ENCODE measurements at regions not wholly inside any gene's neighbourhood (a gene's known extent, or its start where the extent isn't known, plus 50 kb on each side); places are given as distances from the start of the nearest gene placed in this dataset.

DNA sequence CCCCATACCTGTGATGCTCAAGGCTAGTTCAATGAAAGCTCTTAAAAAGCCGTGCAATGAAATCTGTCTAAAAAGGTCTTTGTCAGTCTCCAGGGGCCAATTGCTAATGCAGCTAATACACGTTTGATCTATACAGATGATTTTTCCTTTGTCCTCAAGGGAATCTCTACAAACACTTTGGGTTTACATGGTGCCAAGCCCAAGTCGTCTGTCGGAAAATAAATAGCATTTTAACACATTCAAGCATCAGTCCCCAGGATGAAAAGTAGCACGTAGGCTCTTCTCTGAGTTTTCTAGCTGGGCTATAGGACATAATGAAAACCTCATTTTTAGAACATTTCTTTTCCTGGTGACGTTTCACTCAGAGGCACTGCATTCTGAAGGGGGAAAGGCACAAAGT lies 477.4 kb upstream of the WWC1 start:
- Histone ChIP-seq H3K9ac (ENCODE audit: insufficient read length) (no peak overlapping the region), H3K27ac (no peak overlapping the region), H3K4me3 (no peak overlapping the region), H3K36me3 (ENCODE audit: insufficient read depth, low read length) (no peaks in the 10 kb centered on the region), H3K9me3 (ENCODE audit: low read depth, low read length) (no peaks in the 10 kb centered on the region)
- DNase-seq (ENCODE audit: low read depth, low spot score): no peak
- TF ChIP-seq FOXP2 (optimal IDR thresholded peaks at IDR 0.05; ENCODE audit: control extremely low read depth, extremely low read length, insufficient read depth): no peak
- no peak for TF ChIP-seq EZH2 (IDR thresholded peaks at IDR 0.05)
- no peak for TF ChIP-seq POLR2AphosphoS5 (IDR thresholded peaks at IDR 0.05; ENCODE audit: borderline replicate concordance, low read depth, low read length)

DNA sequence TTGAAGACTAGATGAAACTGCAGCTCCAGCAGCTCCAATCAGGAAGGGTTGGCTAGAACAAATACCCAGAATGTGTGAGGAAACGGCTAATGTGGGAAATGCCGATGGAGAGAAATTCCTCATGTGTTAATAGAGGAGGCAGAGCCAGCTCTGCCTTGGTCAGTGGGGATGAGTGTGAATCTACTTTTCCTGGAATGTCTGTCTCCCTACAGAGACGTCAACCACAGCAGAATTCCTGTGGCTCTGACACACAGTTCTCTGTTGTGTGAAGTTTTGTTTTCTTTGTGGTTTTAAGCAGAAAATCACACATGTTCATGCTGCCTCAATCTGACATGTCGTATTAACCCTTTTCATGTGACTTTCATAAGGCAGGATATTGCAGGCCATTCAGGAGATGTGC lies 476.6 kb upstream of the WWC1 start:
- H3K9ac ChIP-seq (ENCODE audit: insufficient read length): no peak overlapping the region
- no peaks in the 10 kb centered on the region for H3K36me3 ChIP-seq (ENCODE audit: insufficient read depth, low read length)
- H3K27ac ChIP-seq: peak overlapping the region; percentile 91
- DNase-seq (ENCODE audit: low read depth, low spot score): no peak
- TF ChIP-seq EZH2 (IDR thresholded peaks at IDR 0.05) (no peak), FOXP2 (optimal IDR thresholded peaks at IDR 0.05; ENCODE audit: control extremely low read depth, extremely low read length, insufficient read depth) (no peak), POLR2AphosphoS5 (IDR thresholded peaks at IDR 0.05; ENCODE audit: borderline replicate concordance, low read depth, low read length) (no peak)
- peak overlapping the region; percentile 43; the same call in 1 of the 2 replicates for H3K4me3 ChIP-seq
- H3K9me3 ChIP-seq (ENCODE audit: low read depth, low read length): no peaks in the 10 kb centered on the region

DNA sequence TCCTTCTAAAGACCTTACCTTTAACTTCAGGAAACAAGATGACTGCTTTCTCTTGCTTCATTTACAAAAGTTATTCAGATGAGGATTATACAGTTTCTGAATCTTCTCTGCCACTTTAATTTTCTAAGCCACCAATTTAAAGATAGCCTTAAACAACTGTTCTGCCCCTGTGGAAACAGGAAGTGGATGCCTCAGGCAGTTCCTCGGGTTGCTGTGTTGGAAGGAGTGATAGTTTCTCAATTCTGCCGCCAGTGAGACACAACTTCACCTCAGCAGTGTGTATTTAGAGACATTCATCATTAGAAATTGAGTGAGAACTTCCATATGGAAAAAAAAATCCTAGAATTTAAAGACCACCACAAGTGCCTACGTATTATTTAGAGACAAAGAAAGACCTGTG lies 475.1 kb upstream of the WWC1 start:
- peak; percentile 98 for DNase-seq (ENCODE audit: low read depth, low spot score)
- H3K4me3 ChIP-seq: peak overlapping the region; percentile 59
- peak overlapping the region; percentile 91 for H3K27ac ChIP-seq
- no peak for TF ChIP-seq EZH2 (IDR thresholded peaks at IDR 0.05)
- TF ChIP-seq FOXP2 (optimal IDR thresholded peaks at IDR 0.05; ENCODE audit: control extremely low read depth, extremely low read length, insufficient read depth): peak; percentile 81
- H3K9ac ChIP-seq (ENCODE audit: insufficient read length): no peak overlapping the region
- H3K9me3 ChIP-seq (ENCODE audit: low read depth, low read length): no peaks in the 10 kb centered on the region
- no peaks in the 10 kb centered on the region for H3K36me3 ChIP-seq (ENCODE audit: insufficient read depth, low read length)

DNA sequence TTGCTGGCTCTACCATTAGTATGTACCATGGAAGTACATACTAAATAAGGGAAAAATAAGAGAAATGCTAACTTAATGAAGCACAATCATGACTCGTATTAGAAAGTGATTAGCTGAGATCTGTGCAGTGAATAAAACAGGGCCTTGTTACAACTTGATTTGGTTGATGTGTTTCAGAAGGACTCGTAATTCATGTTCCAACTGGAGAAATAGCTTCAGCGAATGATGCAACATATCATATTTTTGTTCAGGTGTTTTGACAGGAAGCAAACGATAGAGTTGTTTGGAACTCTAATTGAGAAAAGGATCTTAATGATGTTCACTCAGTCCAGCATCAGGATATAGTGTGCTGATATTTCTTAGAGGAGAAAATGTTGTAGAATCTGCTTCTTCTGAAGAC lies 474.6 kb upstream of the WWC1 start:
- DNase-seq (ENCODE audit: low read depth, low spot score): no peak
- H3K9me3 ChIP-seq (ENCODE audit: low read depth, low read length): no peaks in the 10 kb centered on the region
- H3K4me3 ChIP-seq: peak overlapping the region; percentile 59
- no peak overlapping the region for H3K9ac ChIP-seq (ENCODE audit: insufficient read length)
- H3K27ac ChIP-seq: peak overlapping the region; percentile 91
- TF ChIP-seq FOXP2 (optimal IDR thresholded peaks at IDR 0.05; ENCODE audit: control extremely low read depth, extremely low read length, insufficient read depth) (no peak), EZH2 (IDR thresholded peaks at IDR 0.05) (no peak), POLR2AphosphoS5 (IDR thresholded peaks at IDR 0.05; ENCODE audit: borderline replicate concordance, low read depth, low read length) (no peak)
- H3K36me3 ChIP-seq (ENCODE audit: insufficient read depth, low read length): no peaks in the 10 kb centered on the region

DNA sequence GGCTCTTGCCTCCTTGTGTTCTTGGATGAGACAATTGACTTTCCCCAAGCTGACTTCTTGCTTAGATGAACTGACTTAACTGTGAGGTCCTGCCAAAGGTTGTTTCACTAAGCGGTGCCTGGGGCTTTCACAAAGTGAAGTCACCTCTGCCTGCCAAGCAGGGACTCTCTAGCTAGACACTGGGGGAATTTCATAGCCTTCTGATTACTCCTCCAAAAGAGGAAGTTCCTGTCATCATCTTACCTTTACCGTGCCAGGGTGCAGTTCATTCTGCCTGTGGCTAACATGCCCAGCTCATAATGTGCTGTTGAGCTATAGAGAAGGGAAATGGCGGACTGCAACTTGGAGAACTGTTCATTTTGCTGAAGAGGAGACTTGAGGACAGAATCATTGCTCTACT lies 472.0 kb upstream of the WWC1 start:
- Histone ChIP-seq H3K36me3 (ENCODE audit: insufficient read depth, low read length) (no peaks in the 10 kb centered on the region), H3K27ac (no peak overlapping the region), H3K4me3 (no peak overlapping the region), H3K9ac (ENCODE audit: insufficient read length) (no peak overlapping the region), H3K9me3 (ENCODE audit: low read depth, low read length) (no peaks in the 10 kb centered on the region)
- no peak for TF ChIP-seq FOXP2 (optimal IDR thresholded peaks at IDR 0.05; ENCODE audit: control extremely low read depth, extremely low read length, insufficient read depth)
- TF ChIP-seq POLR2AphosphoS5 (IDR thresholded peaks at IDR 0.05; ENCODE audit: borderline replicate concordance, low read depth, low read length): no peak
- no peak for TF ChIP-seq EZH2 (IDR thresholded peaks at IDR 0.05)
- DNase-seq (ENCODE audit: low read depth, low spot score): no peak

DNA sequence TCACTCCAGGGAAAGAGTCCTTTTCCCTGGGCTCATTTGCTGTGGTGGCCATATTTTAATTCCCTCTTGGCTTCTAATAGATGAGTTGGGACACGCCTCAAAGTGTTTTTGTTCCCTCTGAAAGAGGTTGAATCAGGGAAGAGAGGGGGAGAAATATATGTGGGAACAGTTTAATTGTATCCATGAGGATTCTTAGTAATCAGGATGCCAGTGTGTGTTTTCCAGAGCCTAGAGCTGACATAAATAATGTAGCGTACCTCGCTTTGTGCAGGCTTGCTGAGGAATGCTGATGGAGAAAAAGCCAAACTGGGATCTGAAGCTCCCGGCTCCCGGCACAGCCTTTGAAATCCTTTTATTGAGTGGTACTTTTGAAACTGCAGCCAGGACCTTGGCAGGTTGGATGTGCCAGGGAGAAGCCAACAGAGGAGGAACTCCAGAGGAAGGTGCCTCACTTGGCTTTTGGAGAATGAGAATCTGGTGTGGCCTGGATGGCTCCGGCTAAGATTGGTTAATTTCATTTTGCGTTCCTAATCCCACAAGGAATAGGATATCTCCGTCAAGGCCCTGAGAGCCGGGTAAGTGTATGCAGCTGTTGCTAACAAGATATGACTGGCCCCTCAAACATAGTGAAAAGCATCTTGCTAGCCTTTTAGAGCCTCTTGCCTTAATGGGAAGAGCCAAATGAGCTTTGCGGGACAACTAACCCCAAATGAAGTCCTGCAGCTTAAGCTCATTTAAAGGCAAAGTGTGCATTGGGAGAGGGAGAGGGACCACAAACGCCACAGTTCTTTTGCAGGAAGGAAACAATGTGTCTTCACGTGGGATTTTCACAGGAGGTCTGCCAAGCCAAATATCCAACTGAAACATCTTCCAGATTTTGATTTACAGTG lies 471.1 kb upstream of the WWC1 start:
- H3K9me3 ChIP-seq (ENCODE audit: low read depth, low read length): no peaks in the 10 kb centered on the region
- no peak for DNase-seq (ENCODE audit: low read depth, low spot score)

DNA sequence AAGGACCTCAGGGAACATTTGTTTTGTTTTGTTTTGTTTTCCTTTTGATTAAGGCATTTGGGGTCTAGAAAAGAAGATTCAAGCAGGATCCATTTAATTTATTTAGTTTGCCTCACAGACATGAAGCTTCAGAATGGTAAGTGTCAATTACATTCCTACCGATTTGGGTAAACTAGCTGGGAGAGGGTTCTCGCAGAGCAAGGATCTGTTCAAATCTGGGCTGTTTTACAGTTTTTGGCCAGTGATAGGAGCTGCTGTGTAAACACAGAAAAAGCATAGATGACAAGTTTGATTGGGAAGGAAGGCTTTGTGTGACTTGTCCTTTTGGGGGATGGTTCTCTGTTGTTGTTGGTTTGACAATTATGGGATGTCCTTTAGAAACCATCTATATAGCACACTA lies 470.3 kb upstream of the WWC1 start:
- DNase-seq (ENCODE audit: low read depth, low spot score): no peak
- no peaks in the 10 kb centered on the region for H3K9me3 ChIP-seq (ENCODE audit: low read depth, low read length)
- TF ChIP-seq FOXP2 (optimal IDR thresholded peaks at IDR 0.05; ENCODE audit: control extremely low read depth, extremely low read length, insufficient read depth) (no peak), EZH2 (IDR thresholded peaks at IDR 0.05) (no peak), POLR2AphosphoS5 (IDR thresholded peaks at IDR 0.05; ENCODE audit: borderline replicate concordance, low read depth, low read length) (no peak)
- no peak overlapping the region for H3K4me3 ChIP-seq
- no peaks in the 10 kb centered on the region for H3K36me3 ChIP-seq (ENCODE audit: insufficient read depth, low read length)
- no peak overlapping the region for H3K9ac ChIP-seq (ENCODE audit: insufficient read length)
- H3K27ac ChIP-seq: no peak overlapping the region

More for the DNA sequence above, 471.1 kb upstream of the WWC1 start:
- Histone ChIP-seq H3K36me3 (ENCODE audit: insufficient read depth, low read length) (no peaks in the 10 kb centered on the region), H3K9ac (ENCODE audit: insufficient read length) (no peak overlapping the region), H3K27ac (no peak overlapping the region), H3K4me3 (no peak overlapping the region)
- no peak for TF ChIP-seq EZH2 (IDR thresholded peaks at IDR 0.05)
- no peak for TF ChIP-seq POLR2AphosphoS5 (IDR thresholded peaks at IDR 0.05; ENCODE audit: borderline replicate concordance, low read depth, low read length)
- no peak for TF ChIP-seq FOXP2 (optimal IDR thresholded peaks at IDR 0.05; ENCODE audit: control extremely low read depth, extremely low read length, insufficient read depth)

DNA sequence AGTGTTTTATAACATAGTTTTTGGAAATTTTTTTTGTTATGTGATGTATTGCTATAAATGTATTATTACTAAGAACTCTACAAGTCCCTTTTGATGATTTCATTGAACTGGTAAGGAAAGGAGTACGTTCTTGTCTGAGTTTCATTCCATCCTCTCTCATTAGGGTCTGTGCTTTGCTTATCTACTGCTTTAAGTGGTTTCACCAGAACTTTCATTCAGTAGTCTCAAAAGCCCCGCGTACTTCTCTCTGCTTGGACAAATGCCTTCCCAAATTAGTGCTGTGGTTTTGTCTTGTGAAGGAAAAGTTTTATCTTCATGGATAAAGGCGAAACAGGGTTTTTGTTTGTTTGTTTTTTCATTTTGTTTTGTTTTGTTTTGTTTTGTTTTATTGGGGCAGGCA lies 469.8 kb upstream of the WWC1 start:
- Histone ChIP-seq H3K9me3 (ENCODE audit: low read depth, low read length) (no peaks in the 10 kb centered on the region), H3K4me3 (no peak overlapping the region), H3K27ac (no peak overlapping the region), H3K9ac (ENCODE audit: insufficient read length) (no peak overlapping the region), H3K36me3 (ENCODE audit: insufficient read depth, low read length) (no peaks in the 10 kb centered on the region)
- no peak for DNase-seq (ENCODE audit: low read depth, low spot score)
- TF ChIP-seq POLR2AphosphoS5 (IDR thresholded peaks at IDR 0.05; ENCODE audit: borderline replicate concordance, low read depth, low read length): no peak
- no peak for TF ChIP-seq FOXP2 (optimal IDR thresholded peaks at IDR 0.05; ENCODE audit: control extremely low read depth, extremely low read length, insufficient read depth)
